ENCODE measurements at regions not wholly inside any gene's neighbourhood (a gene's known extent, or its start where the extent isn't known, plus 50 kb on each side); places are given as distances from the start of the nearest gene placed in this dataset.

DNA sequence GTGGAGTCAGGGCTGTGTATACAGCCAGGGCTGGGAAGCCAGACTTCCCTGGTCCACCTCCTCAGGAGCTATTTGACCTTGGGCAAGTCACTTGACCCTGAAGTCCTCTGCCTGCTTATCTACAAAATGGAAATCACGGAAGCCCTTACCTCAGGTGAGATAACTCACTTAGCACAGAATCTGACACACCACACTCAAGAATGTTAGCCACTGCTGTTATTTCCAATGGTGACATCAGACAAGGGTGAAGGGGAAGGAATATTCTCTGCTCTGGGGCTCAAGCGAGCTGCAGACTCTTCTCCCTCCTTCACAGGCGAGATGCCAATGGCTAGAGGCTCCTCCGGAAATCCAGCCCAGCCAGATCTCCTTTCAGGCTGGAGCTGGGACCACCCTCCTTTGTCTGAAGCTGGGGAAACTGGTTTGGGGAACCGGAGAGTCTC lies 189.6 kb downstream of the HAUS1 start (continued):
- TF ChIP-seq, protein P1, sequence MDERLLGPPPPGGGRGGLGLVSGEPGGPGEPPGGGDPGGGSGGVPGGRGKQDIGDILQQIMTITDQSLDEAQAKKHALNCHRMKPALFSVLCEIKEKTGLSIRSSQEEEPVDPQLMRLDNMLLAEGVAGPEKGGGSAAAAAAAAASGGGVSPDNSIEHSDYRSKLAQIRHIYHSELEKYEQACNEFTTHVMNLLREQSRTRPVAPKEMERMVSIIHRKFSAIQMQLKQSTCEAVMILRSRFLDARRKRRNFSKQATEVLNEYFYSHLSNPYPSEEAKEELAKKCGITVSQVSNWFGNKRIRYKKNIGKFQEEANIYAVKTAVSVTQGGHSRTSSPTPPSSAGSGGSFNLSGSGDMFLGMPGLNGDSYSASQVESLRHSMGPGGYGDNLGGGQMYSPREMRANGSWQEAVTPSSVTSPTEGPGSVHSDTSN (CRISPR knock-in tag; IDR thresholded peaks at IDR 0.05; ENCODE audit: low read depth): no peak
- TF ChIP-seq, protein P1 (tag; conservative IDR thresholded peaks at IDR 0.05; ENCODE audit: low read depth): no peak
- no peak for TF ChIP-seq ETV5 (CRISPR knock-in tag; IDR thresholded peaks at IDR 0.05; ENCODE audit: low read depth)
- TF ChIP-seq TEAD4 (IDR thresholded peaks at IDR 0.05; ENCODE audit: low read length): peak; percentile 35; the same call in 1 of the 2 replicates
- no peak for TF ChIP-seq TEAD4 (CRISPR knock-in tag; IDR thresholded peaks at IDR 0.05; ENCODE audit: borderline replicate concordance)
- no peak for TF ChIP-seq ZNF217 (CRISPR knock-in tag; IDR thresholded peaks at IDR 0.05)
- TF ChIP-seq, protein P2, sequence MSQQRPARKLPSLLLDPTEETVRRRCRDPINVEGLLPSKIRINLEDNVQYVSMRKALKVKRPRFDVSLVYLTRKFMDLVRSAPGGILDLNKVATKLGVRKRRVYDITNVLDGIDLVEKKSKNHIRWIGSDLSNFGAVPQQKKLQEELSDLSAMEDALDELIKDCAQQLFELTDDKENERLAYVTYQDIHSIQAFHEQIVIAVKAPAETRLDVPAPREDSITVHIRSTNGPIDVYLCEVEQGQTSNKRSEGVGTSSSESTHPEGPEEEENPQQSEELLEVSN (IDR thresholded peaks at IDR 0.05; ENCODE audit: borderline replicate concordance in 1 of 2, extremely low read depth in 1 of 2, insufficient read depth in 1 of 2, insufficient read length in 1 of 2, low read depth in 1 of 2, low read length in 1 of 2, poor library complexity in 1 of 2, severe bottlenecking in 1 of 2): no peak
- TF ChIP-seq, protein P3, sequence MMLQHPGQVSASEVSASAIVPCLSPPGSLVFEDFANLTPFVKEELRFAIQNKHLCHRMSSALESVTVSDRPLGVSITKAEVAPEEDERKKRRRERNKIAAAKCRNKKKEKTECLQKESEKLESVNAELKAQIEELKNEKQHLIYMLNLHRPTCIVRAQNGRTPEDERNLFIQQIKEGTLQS (IDR thresholded peaks at IDR 0.05): peak; percentile 67; the same call in 1 of the 2 replicates
- TF ChIP-seq, protein P3 (CRISPR knock-in tag; conservative IDR thresholded peaks at IDR 0.05): no peak
- TF ChIP-seq, protein P4, sequence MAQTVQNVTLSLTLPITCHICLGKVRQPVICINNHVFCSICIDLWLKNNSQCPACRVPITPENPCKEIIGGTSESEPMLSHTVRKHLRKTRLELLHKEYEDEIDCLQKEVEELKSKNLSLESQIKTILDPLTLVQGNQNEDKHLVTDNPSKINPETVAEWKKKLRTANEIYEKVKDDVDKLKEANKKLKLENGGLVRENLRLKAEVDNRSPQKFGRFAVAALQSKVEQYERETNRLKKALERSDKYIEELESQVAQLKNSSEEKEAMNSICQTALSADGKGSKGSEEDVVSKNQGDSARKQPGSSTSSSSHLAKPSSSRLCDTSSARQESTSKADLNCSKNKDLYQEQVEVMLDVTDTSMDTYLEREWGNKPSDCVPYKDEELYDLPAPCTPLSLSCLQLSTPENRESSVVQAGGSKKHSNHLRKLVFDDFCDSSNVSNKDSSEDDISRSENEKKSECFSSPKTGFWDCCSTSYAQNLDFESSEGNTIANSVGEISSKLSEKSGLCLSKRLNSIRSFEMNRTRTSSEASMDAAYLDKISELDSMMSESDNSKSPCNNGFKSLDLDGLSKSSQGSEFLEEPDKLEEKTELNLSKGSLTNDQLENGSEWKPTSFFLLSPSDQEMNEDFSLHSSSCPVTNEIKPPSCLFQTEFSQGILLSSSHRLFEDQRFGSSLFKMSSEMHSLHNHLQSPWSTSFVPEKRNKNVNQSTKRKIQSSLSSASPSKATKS (CRISPR knock-in tag; IDR thresholded peaks at IDR 0.05): no peak
- TF ChIP-seq NFYB (IDR thresholded peaks at IDR 0.05; ENCODE audit: extremely low read depth, insufficient read length): no peak
- TF ChIP-seq SMAD3 (CRISPR knock-in tag; conservative IDR thresholded peaks at IDR 0.05): no peak
- 0 out of 2 replicates have a peak, but pooled peaks have one; percentile 4 for TF ChIP-seq JUND (IDR thresholded peaks at IDR 0.05; ENCODE audit: borderline replicate concordance, low read depth, low read length)
- no peak for TF ChIP-seq JUND (tag; IDR thresholded peaks at IDR 0.05; ENCODE audit: borderline replicate concordance, low read depth, low read length)
- TF ChIP-seq HDAC8 (tag; IDR thresholded peaks at IDR 0.05): no peak
- TF ChIP-seq JUNB (CRISPR knock-in tag; conservative IDR thresholded peaks at IDR 0.05): no peak
- TF ChIP-seq, protein P5, sequence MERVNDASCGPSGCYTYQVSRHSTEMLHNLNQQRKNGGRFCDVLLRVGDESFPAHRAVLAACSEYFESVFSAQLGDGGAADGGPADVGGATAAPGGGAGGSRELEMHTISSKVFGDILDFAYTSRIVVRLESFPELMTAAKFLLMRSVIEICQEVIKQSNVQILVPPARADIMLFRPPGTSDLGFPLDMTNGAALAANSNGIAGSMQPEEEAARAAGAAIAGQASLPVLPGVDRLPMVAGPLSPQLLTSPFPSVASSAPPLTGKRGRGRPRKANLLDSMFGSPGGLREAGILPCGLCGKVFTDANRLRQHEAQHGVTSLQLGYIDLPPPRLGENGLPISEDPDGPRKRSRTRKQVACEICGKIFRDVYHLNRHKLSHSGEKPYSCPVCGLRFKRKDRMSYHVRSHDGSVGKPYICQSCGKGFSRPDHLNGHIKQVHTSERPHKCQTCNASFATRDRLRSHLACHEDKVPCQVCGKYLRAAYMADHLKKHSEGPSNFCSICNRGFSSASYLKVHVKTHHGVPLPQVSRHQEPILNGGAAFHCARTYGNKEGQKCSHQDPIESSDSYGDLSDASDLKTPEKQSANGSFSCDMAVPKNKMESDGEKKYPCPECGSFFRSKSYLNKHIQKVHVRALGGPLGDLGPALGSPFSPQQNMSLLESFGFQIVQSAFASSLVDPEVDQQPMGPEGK (CRISPR knock-in tag; IDR thresholded peaks at IDR 0.05; ENCODE audit: borderline replicate concordance): no peak
- peak in 1 of 2 experiments; percentile 94; a peak in 2 of 4 replicates for TF ChIP-seq RCOR1 (IDR thresholded peaks at IDR 0.05; ENCODE audit: borderline replicate concordance in 1 of 2, low read depth in 2 of 2, low read length in 2 of 2)
